GM23338 (cell line): ENCODE measurements at regions not wholly inside any gene's neighbourhood (a gene's known extent, or its start where the extent isn't known, plus 50 kb on each side); places are given as distances from the start of the nearest gene placed in this dataset.

Experiments used
- ATAC-seq: fragments of 200-7000 bp; cut with Tn5 transposase; 3 replicates; pipeline ENCODE4 v1.9.1; 2020
- DNase-seq: peaks from one replicate; pipeline ENCODE4 v3.0.0-alpha.2; 2015; ENCODE audit warnings: low spot score
- H2AFZ ChIP-seq: fragments of 200-600 bp; sonication (generic); 2 replicates; pipeline ENCODE4 v1.8.0; 2016; ENCODE audit warnings: antibody characterized with exemption, mild to moderate bottlenecking, moderate library complexity
- H3F3A ChIP-seq: fragments of 200-600 bp; sonication (generic); replicated peaks from 2 replicates; pipeline ENCODE4 v1.8.0; 2017; ENCODE audit warnings: antibody characterized with exemption, mixed run types, low read depth
- H3K27ac ChIP-seq: fragments of 200-600 bp; sonication (generic); 2 replicates; pipeline ENCODE4 v1.6.1; 2016; ENCODE audit warnings: low read depth
- H3K27me3 ChIP-seq: fragments of 200-600 bp; sonication (generic); 2 replicates; pipeline ENCODE4 v1.8.0; 2016; ENCODE audit warnings: mild to moderate bottlenecking, mixed run types, moderate library complexity; ENCODE audit not compliant: insufficient read depth
- H3K36me3 ChIP-seq: fragments of 200-600 bp; sonication (generic); 2 replicates; pipeline ENCODE4 v1.8.0; 2016; ENCODE audit warnings: mild to moderate bottlenecking; ENCODE audit not compliant: insufficient read depth
- H3K4me1 ChIP-seq: fragments of 200-600 bp; sonication (generic); 2 replicates; pipeline ENCODE4 v1.8.0; 2016; ENCODE audit warnings: mild to moderate bottlenecking, moderate library complexity; ENCODE audit not compliant: insufficient read depth
- H3K4me2 ChIP-seq: fragments of 200-600 bp; sonication (generic); 2 replicates; pipeline ENCODE4 v1.7.1; 2017; ENCODE audit warnings: mixed run types
- H3K4me3 ChIP-seq: fragments of 200-600 bp; sonication (generic); 2 replicates; pipeline ENCODE4 v1.6.1; 2016; ENCODE audit warnings: mixed run types
- H3K79me2 ChIP-seq: fragments of 200-600 bp; sonication (generic); replicated peaks from 2 replicates; pipeline ENCODE4 v1.8.0; 2017; ENCODE audit warnings: mild to moderate bottlenecking; ENCODE audit not compliant: insufficient read depth
- H3K9me2 ChIP-seq: fragments of 200-600 bp; sonication (generic); 2 replicates; pipeline ENCODE4 v1.8.0; 2017; ENCODE audit not compliant: insufficient read depth
- H4K20me1 ChIP-seq: fragments of 200-600 bp; sonication (generic); replicated peaks from 2 replicates; pipeline ENCODE4 v1.8.0; 2017; ENCODE audit warnings: mild to moderate bottlenecking; ENCODE audit not compliant: insufficient read depth
- H3K27ac Mint-ChIP-seq: 2 replicates; pipeline ENCODE4 v1.8.0; 2020; ENCODE audit warnings: inconsistent platforms, mild to moderate bottlenecking, moderate library complexity, mixed read lengths
- H3K27me3 Mint-ChIP-seq: 3 replicates; pipeline ENCODE4 v1.8.0; 2022; ENCODE audit warnings: low read depth, mild to moderate bottlenecking, moderate library complexity, mixed read lengths, inconsistent platforms; ENCODE audit not compliant: insufficient read depth, poor library complexity
- H3K36me3 Mint-ChIP-seq: 3 replicates; pipeline ENCODE4 v1.8.0; 2021; ENCODE audit warnings: low read depth, mild to moderate bottlenecking, inconsistent platforms, moderate library complexity, mixed read lengths
- H3K4me1 Mint-ChIP-seq: 3 replicates; pipeline ENCODE4 v1.8.0; 2020; ENCODE audit warnings: mild to moderate bottlenecking, inconsistent platforms, mixed read lengths
- H3K4me3 Mint-ChIP-seq: 3 replicates; pipeline ENCODE4 v1.8.0; 2021; ENCODE audit warnings: moderate library complexity, mild to moderate bottlenecking, inconsistent platforms, mixed read lengths
- H3K9me3 Mint-ChIP-seq: 3 replicates; pipeline ENCODE4 v1.8.0; 2020; ENCODE audit warnings: moderate library complexity, mild to moderate bottlenecking, inconsistent platforms, mixed read lengths
- CREB1 ChIP-seq: fragments of 250-450 bp; sonication (Bioruptor Pico); IDR thresholded peaks from 2 replicates; pipeline ENCODE4 v1.5.0; 2020; ENCODE audit warnings: low read depth, mild to moderate bottlenecking, moderate library complexity
- EZH2 ChIP-seq: fragments of 200-600 bp; sonication (generic); IDR thresholded peaks from one replicate; pipeline ENCODE4 v1.8.0; 2017; ENCODE audit warnings: antibody characterized with exemption, mild to moderate bottlenecking, low read depth; ENCODE audit not compliant: unreplicated experiment
- EZH2phosphoT487 ChIP-seq: fragments of 200-600 bp; sonication (generic); IDR thresholded peaks from one replicate; pipeline ENCODE4 v1.8.1; 2018; ENCODE audit warnings: antibody characterized with exemption; ENCODE audit not compliant: unreplicated experiment
- JUNB ChIP-seq: IDR thresholded peaks from one replicate; pipeline ENCODE4 v1.6.1; 2016; ENCODE audit warnings: antibody characterized with exemption; ENCODE audit not compliant: unreplicated experiment
- NANOG ChIP-seq: IDR thresholded peaks from 2 replicates; pipeline ENCODE4 v1.6.1; 2016; ENCODE audit warnings: antibody characterized with exemption, borderline replicate concordance
- STAT1 ChIP-seq: IDR thresholded peaks from one replicate; pipeline ENCODE4 v1.6.1; 2016; ENCODE audit warnings: antibody characterized with exemption; ENCODE audit not compliant: unreplicated experiment
- ZNF114 ChIP-seq: fragments of 250-450 bp; sonication (Bioruptor Pico); IDR thresholded peaks from 2 replicates; pipeline ENCODE4 v1.5.0; 2020; ENCODE audit warnings: mild to moderate bottlenecking, moderate library complexity
- ZNF331 ChIP-seq: fragments of 250-450 bp; sonication (Bioruptor Pico); IDR thresholded peaks from 2 replicates; pipeline ENCODE4 v1.5.0; 2020; ENCODE audit warnings: low read depth, mild to moderate bottlenecking, moderate library complexity
- TF ChIP-seq, protein P1 (sequence below): IDR thresholded peaks from 2 replicates; pipeline ENCODE4 v1.6.1; 2016; ENCODE audit warnings: antibody characterized with exemption
- TF ChIP-seq, protein P2 (sequence below): fragments of 250-450 bp; sonication (Bioruptor Pico); IDR thresholded peaks from 2 replicates; pipeline ENCODE4 v1.5.0; 2020; ENCODE audit warnings: mild to moderate bottlenecking, moderate library complexity
- TF ChIP-seq, protein P3 (sequence below): IDR thresholded peaks from one replicate; pipeline ENCODE4 v1.6.1; 2018; ENCODE audit warnings: antibody characterized with exemption; ENCODE audit not compliant: unreplicated experiment
- TF ChIP-seq, protein P4 (sequence below), 2 experiments: fragments of 200-600 bp in 1 of 2; sonication (generic) in 1 of 2; conservative IDR thresholded peaks; 2 replicates each; pipeline versions ENCODE4 v1.5.1 to v1.6.1; 2016 to 2017; ENCODE audit warnings: antibody characterized with exemption in 2 of 2, low read depth in 2 of 2, mild to moderate bottlenecking in 2 of 2, moderate library complexity in 1 of 2

DNA sequence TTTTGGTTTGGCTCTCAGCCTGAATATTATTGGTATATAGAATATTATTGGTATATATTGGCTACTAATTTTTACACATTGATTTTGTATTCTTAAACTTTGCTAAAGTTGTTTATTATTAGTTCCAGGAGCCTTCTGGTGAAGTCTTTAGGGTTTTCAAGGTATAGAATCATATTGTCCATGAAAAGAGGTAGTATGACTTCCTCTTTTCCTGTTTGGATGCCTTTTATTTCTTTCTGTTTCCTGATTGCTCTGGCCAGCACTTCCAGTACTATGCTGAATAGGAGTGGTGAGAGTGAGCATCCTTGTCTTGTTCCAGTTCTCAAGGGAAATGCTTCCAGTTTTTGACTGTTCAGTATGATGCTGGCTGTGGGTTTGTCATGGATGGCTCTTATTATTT is 107.3 kb upstream of the LIPC start (continued):
- TF ChIP-seq, protein P1, sequence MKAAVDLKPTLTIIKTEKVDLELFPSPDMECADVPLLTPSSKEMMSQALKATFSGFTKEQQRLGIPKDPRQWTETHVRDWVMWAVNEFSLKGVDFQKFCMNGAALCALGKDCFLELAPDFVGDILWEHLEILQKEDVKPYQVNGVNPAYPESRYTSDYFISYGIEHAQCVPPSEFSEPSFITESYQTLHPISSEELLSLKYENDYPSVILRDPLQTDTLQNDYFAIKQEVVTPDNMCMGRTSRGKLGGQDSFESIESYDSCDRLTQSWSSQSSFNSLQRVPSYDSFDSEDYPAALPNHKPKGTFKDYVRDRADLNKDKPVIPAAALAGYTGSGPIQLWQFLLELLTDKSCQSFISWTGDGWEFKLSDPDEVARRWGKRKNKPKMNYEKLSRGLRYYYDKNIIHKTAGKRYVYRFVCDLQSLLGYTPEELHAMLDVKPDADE: no peak

DNA sequence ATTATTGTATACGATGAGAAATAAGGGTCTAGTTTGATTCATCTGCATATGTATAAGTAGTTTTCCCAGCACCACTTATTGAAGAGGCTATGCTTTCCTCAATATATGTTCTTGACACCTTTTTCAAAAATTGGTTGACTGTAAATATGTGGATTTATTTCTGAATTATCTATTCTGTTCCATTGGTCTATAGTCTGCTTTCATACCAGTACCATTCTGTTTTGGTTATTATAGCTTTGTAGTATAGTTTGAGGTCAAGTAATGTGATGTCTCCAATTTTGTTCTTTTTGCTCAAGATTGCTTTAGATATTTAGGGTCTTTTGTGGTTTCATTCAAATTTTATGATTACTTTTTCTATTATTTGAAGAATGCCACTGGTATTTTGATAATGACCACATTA is 103.8 kb upstream of the LIPC start:
- no peak overlapping the region for H3K4me3 ChIP-seq
- TF ChIP-seq NANOG: no peak
- TF ChIP-seq, protein P1: no peak
- no peak for TF ChIP-seq ZNF331
- TF ChIP-seq, protein P2, sequence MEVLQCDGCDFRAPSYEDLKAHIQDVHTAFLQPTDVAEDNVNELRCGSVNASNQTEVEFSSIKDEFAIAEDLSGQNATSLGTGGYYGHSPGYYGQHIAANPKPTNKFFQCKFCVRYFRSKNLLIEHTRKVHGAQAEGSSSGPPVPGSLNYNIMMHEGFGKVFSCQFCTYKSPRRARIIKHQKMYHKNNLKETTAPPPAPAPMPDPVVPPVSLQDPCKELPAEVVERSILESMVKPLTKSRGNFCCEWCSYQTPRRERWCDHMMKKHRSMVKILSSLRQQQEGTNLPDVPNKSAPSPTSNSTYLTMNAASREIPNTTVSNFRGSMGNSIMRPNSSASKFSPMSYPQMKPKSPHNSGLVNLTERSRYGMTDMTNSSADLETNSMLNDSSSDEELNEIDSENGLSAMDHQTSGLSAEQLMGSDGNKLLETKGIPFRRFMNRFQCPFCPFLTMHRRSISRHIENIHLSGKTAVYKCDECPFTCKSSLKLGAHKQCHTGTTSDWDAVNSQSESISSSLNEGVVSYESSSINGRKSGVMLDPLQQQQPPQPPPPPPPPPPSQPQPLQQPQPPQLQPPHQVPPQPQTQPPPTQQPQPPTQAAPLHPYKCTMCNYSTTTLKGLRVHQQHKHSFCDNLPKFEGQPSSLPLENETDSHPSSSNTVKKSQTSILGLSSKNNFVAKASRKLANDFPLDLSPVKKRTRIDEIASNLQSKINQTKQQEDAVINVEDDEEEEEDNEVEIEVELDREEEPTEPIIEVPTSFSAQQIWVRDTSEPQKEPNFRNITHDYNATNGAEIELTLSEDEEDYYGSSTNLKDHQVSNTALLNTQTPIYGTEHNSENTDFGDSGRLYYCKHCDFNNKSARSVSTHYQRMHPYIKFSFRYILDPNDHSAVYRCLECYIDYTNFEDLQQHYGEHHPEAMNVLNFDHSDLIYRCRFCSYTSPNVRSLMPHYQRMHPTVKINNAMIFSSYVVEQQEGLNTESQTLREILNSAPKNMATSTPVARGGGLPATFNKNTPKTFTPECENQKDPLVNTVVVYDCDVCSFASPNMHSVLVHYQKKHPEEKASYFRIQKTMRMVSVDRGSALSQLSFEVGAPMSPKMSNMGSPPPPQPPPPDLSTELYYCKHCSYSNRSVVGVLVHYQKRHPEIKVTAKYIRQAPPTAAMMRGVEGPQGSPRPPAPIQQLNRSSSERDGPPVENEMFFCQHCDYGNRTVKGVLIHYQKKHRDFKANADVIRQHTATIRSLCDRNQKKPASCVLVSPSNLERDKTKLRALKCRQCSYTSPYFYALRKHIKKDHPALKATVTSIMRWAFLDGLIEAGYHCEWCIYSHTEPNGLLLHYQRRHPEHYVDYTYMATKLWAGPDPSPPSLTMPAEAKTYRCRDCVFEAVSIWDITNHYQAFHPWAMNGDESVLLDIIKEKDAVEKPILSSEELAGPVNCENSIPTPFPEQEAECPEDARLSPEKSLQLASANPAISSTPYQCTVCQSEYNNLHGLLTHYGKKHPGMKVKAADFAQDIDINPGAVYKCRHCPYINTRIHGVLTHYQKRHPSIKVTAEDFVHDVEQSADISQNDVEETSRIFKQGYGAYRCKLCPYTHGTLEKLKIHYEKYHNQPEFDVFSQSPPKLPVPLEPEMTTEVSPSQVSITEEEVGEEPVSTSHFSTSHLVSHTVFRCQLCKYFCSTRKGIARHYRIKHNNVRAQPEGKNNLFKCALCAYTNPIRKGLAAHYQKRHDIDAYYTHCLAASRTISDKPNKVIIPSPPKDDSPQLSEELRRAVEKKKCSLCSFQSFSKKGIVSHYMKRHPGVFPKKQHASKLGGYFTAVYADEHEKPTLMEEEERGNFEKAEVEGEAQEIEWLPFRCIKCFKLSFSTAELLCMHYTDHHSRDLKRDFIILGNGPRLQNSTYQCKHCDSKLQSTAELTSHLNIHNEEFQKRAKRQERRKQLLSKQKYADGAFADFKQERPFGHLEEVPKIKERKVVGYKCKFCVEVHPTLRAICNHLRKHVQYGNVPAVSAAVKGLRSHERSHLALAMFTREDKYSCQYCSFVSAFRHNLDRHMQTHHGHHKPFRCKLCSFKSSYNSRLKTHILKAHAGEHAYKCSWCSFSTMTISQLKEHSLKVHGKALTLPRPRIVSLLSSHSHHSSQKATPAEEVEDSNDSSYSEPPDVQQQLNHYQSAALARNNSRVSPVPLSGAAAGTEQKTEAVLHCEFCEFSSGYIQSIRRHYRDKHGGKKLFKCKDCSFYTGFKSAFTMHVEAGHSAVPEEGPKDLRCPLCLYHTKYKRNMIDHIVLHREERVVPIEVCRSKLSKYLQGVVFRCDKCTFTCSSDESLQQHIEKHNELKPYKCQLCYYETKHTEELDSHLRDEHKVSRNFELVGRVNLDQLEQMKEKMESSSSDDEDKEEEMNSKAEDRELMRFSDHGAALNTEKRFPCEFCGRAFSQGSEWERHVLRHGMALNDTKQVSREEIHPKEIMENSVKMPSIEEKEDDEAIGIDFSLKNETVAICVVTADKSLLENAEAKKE (CRISPR knock-in tag): no peak
- no peak for TF ChIP-seq STAT1
- no peak for TF ChIP-seq ZNF114 (CRISPR knock-in tag)
- TF ChIP-seq JUNB: no peak
- TF ChIP-seq, protein P3, sequence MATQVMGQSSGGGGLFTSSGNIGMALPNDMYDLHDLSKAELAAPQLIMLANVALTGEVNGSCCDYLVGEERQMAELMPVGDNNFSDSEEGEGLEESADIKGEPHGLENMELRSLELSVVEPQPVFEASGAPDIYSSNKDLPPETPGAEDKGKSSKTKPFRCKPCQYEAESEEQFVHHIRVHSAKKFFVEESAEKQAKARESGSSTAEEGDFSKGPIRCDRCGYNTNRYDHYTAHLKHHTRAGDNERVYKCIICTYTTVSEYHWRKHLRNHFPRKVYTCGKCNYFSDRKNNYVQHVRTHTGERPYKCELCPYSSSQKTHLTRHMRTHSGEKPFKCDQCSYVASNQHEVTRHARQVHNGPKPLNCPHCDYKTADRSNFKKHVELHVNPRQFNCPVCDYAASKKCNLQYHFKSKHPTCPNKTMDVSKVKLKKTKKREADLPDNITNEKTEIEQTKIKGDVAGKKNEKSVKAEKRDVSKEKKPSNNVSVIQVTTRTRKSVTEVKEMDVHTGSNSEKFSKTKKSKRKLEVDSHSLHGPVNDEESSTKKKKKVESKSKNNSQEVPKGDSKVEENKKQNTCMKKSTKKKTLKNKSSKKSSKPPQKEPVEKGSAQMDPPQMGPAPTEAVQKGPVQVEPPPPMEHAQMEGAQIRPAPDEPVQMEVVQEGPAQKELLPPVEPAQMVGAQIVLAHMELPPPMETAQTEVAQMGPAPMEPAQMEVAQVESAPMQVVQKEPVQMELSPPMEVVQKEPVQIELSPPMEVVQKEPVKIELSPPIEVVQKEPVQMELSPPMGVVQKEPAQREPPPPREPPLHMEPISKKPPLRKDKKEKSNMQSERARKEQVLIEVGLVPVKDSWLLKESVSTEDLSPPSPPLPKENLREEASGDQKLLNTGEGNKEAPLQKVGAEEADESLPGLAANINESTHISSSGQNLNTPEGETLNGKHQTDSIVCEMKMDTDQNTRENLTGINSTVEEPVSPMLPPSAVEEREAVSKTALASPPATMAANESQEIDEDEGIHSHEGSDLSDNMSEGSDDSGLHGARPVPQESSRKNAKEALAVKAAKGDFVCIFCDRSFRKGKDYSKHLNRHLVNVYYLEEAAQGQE: no peak
- TF ChIP-seq, protein P4, sequence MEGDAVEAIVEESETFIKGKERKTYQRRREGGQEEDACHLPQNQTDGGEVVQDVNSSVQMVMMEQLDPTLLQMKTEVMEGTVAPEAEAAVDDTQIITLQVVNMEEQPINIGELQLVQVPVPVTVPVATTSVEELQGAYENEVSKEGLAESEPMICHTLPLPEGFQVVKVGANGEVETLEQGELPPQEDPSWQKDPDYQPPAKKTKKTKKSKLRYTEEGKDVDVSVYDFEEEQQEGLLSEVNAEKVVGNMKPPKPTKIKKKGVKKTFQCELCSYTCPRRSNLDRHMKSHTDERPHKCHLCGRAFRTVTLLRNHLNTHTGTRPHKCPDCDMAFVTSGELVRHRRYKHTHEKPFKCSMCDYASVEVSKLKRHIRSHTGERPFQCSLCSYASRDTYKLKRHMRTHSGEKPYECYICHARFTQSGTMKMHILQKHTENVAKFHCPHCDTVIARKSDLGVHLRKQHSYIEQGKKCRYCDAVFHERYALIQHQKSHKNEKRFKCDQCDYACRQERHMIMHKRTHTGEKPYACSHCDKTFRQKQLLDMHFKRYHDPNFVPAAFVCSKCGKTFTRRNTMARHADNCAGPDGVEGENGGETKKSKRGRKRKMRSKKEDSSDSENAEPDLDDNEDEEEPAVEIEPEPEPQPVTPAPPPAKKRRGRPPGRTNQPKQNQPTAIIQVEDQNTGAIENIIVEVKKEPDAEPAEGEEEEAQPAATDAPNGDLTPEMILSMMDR (conservative IDR thresholded peaks at IDR 0.05; ENCODE audit: low read depth in 2 of 2): no peak
- TF ChIP-seq EZH2: no peak
- TF ChIP-seq EZH2phosphoT487: no peak
- TF ChIP-seq CREB1 (CRISPR knock-in tag): no peak

More for the DNA sequence above, 103.8 kb upstream of the LIPC start:
- no peaks in the 10 kb centered on the region for H3K27me3 ChIP-seq
- H3K36me3 ChIP-seq: no peaks in the 10 kb centered on the region
- peaks cover 32% of the 10 kb centered on the region for H3K4me1 ChIP-seq
- H3K27ac ChIP-seq: no peak overlapping the region
- no peak for DNase-seq
- Mint-ChIP-seq H3K36me3 (no peaks in the 10 kb centered on the region), H3K27ac (no peak overlapping the region), H3K9me3 (peaks cover 3% of the 10 kb centered on the region; the same call in 2 of the 3 replicates), H3K4me1 (peaks cover 32% of the 10 kb centered on the region), H3K27me3 (peaks cover 8% of the 10 kb centered on the region), H3K4me3 (no peak overlapping the region)
- H2AFZ ChIP-seq: no peak overlapping the region
- H3K9me2 ChIP-seq: 0 out of 2 replicates have a peak, but pooled peaks cover 2% of the 10 kb centered on the region
- H3K79me2 ChIP-seq: no peaks in the 10 kb centered on the region
- no peak for ATAC-seq
- H3F3A ChIP-seq: no peaks in the 10 kb centered on the region
- H4K20me1 ChIP-seq: no peaks in the 10 kb centered on the region
- no peak overlapping the region for H3K4me2 ChIP-seq
